Ishikawa (cell line): ENCODE measurements at regions not wholly inside any gene's neighbourhood (a gene's known extent, or its start where the extent isn't known, plus 50 kb on each side); places are given as distances from the start of the nearest gene placed in this dataset.

Experiments used
- NFIC ChIP-seq: IDR thresholded peaks from 2 replicates; pipeline ENCODE4 v1.6.1; 2012
- REST ChIP-seq: IDR thresholded peaks from 2 replicates; pipeline ENCODE4 v1.6.1; 2012; ENCODE audit warnings: low read depth, mild to moderate bottlenecking

GRCh38 chr21:14620152-14620551, 74.0 kb upstream of the SAMSN1 start:
- TF ChIP-seq REST (no peak), NFIC (no peak)
